ENCODE measurements at regions not wholly inside any gene's neighbourhood (a gene's known extent, or its start where the extent isn't known, plus 50 kb on each side); places are given as distances from the start of the nearest gene placed in this dataset.
"Not testable (repeated sequence)": the region's sequence is repeated elsewhere in the genome, so short reads cannot be mapped to it uniquely, and the experiment has no call there.

DNA sequence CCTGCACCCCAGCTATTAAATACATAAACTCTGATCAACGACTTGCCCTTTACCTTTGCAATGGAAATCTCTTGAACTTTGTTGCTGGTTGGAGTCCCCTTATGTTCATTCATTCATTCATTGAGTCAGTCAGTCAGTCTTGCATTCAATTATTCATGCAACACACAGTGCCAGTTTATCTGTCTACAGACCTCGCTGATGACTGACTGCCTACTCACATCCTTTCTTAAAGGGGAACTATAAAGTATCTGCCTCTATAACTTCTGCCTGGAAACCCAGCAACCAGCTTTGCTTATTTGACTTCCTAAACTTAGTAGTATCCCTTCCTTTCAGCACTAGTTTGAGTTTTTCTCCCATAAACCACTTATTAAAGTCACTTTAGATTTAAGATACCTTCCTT lies 620.8 kb upstream of the ADGRL3 start:
- no peak for DNase-seq

DNA sequence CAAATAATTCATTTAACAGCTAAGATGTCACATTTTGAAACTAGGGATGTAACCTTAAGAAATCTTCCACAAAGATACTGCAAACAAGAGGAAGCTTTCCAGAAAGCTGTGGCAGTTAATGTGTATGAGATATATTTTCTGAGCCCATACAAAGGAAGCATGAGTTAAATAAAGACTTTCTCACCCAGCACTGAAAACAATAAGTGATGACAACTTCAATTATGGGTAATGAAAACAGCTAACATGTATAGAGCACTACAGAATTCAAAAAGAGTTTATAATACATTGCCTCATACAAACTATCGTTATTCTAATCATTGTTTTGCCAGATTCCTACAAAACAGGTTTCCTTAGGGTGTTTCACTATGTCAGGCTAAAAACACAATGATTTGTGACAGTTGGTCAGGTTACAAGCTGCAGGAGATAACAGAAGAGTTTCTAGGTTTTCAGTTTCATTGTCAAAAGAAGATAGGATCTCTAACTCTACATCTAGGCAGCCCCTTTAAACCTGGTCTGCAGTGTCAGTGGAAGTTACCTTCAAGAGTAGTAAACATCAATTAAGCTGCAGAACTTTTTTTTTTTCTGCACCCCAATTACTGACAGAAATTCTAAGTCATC lies 618.1 kb upstream of the ADGRL3 start:
- no peak for DNase-seq

DNA sequence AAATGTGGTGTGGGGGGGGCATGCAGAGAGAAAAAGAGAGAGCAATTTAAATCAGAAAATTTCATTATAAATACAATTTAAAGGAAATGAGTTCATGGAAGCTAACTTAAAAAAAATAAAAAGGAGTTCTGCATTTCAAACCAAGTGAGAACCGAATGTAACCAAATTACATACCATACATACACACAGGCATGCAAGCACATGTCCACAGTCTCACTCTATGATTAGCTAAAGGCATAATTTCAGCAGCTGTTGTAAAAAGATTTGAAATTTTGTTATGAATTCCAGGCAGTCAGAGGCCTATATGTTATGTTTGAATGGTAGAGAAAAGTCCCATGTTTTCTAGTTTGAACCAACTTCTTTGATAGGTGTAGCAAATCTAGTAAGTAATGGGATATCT lies 611.6 kb upstream of the ADGRL3 start:
- no peak for DNase-seq

DNA sequence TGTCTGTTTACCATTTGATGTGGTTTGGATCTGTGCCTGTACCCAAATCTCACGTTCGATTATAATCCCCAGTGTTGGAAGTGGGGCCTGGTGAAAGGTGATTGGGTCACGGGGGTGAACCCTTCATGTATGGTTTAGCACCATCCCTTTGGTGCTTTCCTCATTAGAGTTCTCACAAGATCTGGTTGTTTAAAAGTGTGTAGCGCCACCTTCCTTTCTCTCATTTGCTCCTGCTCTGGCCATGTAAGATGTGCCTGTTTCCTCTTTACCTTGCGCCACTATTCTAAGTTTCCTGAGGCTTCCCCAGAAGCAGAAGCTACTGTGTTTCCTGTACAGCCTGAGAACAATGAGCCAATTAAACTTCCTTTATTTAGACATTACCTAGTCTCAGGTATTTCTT lies 610.7 kb upstream of the ADGRL3 start:
- no peak for DNase-seq

DNA sequence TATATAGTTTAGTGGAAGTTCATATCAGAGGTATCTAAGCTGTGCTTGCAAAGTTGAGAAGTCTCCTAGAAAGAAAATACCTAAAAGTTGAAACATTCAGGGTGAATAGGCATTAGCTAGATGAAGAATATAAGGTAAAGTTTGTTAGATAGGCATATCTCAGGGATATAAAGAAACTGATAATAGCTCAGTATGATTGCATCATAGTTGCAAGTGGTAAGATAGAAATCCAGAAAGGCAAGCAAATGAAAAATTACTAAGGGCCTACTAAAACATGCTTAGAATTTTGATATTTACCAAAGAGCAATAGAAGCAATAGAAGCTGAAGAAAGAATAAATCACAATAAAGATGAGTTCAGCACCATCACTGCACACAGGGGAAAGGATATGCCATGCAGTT lies 610.0 kb upstream of the ADGRL3 start:
- DNase-seq: no peak

DNA sequence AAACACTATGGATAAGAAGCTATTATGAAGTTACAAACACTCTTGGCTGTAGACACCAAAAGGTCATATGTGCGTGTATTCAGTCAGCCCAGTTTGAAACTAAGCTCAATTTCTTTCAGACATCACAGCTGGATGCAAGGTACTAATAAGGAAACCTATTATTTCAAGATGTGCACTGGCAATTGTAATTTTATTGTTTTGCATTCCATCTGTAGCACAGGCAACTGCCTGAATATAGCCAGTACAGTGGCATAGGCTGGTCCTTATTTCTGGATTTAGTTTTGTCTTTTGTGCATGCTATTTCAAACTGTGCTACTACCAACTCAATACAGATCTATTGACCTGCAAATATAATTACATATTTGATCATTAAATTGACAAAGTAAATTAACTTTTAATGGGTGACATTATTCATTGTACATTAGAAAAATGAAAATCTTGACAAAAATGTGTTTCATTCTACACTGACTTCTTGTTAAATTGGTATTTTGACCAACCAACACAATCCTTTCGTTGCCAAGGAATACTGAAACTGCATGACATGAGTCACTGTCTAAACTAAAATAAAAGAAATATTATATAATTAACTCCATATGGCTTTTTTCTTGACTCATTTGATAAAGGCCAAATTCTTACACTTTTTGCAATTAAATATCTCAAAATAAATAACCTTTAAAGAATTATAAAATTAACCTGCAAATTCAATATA lies 594.3 kb upstream of the ADGRL3 start:
- no peak for DNase-seq

DNA sequence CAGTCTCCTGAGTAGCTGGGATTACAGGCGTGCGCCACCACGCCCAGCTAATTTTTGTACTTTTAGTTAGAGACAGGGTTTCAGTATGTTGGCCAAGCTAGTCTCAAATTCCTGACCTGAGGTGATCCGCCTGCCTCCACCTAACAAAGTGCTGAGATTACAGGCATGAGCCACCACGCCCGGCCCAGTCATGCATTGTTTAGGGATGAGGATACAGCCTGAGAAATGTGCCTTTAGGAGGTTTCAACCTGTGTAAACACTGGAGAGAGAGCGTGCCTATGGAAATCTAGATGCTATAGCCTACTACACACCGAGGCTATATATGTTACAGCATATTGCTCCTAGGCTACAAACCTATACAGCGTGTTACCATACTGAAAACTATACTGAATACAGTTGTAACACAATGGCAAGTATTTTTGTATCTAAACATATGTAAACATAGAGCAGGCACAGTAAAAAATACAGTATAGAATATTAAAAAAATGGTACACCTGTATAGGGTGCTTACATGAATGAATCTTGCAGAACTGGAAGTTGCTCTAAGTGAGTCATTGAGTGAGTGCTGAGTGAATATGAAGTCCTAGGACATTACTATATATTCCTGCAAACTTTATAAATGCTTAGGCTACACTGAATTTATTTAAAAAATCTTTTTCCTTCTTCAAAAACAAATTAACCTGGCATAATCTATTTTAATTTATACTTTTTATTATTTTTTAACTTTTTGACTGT lies 588.2 kb upstream of the ADGRL3 start:
- DNase-seq: no peak

DNA sequence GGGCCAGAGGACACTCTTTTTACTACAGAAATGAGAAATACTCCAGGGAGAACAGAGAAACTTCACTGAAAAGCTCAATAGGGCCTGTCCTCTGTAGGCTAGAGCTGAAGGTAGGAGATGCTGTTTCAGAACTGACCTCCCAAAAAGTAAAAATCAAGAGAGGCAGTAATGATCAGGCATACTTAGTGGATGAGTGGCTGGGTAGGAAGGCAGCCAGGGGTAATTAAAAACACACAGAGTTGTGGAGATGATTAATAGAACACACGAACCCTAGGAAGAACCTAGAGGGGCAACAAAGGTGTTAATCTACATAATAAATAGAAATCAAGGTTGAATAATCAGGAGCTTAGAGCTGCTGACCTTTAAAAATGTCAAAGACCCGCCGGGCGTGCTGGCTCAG lies 582.4 kb upstream of the ADGRL3 start:
- no peak for DNase-seq

DNA sequence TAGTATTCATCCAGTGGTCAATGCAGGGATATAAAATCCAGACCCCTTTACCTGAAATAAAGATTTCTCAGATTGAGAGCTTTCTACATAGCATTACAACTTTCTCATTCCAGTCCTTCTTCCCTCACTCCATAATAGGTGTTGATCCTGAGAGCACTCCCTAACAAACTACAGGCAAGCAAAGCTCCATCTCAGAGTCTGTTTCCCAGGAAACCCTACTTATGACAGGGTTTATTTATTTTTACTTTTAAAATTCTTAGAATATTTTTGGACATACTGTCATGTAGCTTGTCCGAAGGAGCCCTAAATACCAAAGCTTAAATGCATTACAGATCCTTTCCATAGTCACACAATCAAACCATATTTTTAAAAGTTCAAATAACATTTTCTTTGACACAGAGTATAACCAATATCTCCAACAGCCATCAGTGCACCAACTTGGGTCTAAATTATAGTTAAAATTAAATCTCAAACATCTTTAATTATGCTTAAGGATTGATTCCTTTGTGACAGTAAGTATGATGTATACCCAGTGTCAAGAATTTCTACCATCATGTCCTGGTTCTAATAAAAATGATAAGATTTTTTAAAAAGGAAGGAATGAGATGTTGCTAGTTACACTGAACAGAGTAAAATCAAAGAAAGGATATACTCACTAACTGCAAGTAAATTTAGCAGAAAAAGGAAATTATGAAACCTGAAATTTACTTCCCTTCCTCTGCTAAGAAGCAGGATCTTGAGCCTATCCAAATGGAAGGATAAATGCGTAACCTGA lies 580.4 kb upstream of the ADGRL3 start:
- no peak for DNase-seq

DNA sequence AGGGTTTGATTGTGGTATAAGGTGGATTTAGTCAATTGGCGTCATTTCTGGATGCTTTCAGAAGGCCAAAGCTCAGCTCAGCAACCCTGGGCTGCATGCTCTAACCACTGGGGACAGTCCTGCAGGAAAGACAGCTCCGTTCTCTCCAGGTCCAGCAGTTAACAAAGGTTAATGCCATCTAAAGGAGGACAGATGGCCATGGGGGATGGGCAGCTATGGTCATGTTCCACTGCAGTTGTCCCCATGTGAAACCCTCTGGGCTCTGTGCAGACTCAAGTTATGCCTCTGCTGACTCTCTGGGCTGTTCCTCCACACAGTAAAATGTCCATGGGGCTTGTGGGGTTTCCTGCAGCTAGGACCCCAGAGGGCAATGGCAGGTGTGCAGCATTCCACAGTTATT lies 562.1 kb upstream of the ADGRL3 start:
- no peak for DNase-seq

DNA sequence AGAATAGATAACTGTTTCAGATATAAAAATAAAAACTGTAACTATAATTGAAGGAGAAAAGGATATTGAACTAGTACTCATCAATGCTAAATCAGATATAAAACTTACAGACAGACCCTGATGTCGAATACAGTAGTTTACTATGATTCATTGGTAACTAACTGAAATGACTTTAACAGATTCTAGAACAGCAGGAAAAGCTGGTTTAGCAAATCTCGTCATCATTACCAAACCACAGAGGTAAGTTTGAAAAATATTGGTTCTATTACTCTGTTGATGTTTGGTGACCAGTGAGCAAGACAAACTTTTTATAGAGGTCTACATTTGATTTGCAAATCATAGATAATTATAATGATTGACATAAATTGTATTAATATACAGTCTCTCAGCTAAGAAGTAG lies 551.4 kb upstream of the ADGRL3 start:
- DNase-seq: no peak

DNA sequence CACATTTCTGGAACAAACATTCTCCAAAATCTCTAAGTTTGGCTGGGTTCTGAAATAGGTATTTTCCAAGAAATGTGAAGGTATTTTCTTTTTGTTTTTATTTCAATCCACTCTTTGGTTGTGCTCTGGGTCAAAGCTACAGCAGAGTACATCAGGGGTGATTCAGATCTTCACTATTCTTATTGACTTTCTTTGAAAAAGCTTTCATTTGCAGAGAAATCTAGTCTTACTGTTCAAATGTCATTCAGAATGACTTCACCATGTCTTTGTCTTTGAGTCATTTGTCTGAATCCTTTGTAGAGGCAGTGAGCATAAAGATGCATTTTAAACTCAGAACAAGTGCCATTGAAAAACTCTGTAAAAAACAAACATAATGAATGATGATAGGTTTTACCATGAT lies 547.2 kb upstream of the ADGRL3 start:
- no peak for DNase-seq

DNA sequence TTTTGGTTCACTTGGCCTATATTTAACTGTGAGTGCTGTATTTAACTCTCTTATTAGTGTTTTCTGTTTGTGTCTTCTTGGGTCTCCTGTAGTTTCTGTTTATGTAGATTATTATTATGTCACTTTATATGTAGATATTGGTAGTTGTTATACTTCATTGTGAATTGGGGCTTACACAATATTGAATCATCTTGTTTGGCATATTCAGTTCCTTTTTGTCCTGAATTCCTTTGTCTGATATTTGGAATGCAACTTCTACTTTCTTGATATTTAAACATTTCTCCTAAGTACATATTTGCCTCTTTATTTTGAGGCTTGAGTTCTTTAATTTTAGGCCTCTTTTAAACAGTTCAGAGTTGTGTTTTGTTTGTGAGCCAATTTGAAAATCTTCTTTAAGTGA lies 544.8 kb upstream of the ADGRL3 start:
- DNase-seq: no peak

DNA sequence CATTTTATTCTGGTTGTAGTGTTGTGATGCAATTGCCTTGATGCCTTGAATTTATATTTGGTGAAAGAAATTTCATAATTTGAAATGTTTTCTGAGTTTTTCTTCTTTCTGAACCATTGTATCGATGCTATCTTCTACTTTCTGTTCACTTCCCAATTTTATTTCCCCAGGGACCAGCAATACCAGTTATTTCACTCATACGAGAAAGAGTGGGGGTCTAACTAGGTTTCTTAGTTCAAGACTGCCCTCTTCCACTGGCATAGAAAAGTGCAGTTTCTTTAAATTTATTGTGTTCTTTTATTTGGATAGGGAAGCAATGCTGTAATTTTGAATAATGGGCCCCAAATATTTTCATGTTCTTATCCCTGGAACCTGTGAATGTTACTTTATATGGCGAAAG lies 544.0 kb upstream of the ADGRL3 start:
- DNase-seq: no peak

DNA sequence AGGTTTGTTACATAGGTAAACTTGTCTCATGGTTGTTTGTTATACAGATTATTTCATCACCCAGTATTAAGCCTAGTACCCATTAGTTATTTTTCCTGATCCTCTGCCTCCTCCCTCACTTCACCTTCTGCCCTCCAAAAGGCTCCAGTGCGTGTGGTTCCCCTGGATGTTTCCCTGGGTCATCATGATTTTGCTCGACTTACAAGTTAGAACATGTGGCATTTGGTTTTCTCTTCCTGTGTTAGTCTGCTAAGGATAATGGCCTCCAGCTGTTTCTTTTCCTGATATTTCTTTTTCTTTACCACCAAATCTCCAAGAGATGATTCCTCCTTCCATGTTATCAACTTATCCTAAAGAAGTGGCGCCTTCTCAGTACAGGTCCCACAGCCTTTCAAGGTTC lies 543.1 kb upstream of the ADGRL3 start:
- no peak for DNase-seq

DNA sequence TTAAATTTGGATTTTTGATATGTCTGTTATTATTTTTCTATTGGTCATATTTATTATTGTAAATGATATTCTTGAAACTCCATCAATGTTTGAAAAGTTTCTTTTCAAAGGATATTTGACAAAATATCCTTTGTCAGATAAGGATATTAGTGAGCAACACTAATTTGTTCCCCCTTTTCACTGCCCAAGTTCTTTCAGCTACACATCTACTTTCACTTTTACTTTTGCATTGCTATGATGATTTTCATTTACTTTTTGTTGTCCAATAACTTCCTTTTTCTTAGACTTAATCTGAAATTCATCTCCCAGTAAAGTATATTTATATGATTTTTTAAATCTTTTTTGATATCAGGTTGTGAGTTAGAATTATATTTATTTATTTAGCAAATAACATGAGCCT lies 542.3 kb upstream of the ADGRL3 start:
- DNase-seq: no peak

DNA sequence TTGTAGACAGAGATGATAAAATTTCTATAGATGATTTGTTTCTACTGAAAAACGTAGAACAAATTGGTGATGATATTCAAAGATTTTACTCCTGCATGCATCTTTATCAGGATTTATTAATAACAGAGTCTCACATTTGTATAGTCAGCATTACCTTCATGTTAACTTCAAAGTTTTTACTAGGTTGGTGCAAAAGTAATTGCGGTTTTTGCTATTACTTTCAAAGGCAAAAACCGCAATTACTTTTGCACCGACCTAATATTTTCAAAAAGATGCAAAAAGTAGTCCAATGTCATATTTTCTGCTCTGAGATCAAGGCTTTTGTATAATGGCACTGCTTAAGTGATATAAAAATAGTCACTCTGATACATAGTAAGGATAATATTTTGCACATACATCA lies 536.4 kb upstream of the ADGRL3 start:
- DNase-seq: no peak

DNA sequence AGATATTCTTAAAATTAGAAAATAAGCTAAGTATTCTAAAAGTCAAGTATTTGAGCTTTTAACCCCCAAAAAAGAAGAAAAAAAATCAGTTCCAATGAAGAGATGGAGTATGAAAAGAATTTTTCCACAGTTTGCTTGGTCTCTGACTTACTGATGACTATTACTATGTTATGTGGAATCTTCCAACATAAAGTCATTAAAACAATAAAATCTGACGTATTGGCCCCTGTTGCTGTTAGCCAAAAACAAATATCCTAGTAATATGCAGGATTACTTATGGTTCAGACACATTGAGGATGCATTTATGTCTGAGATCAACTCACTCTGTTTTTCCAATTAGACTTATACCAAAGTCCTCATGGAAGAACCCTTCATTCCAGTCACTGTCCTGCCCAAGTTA lies 517.2 kb upstream of the ADGRL3 start:
- DNase-seq: no peak

DNA sequence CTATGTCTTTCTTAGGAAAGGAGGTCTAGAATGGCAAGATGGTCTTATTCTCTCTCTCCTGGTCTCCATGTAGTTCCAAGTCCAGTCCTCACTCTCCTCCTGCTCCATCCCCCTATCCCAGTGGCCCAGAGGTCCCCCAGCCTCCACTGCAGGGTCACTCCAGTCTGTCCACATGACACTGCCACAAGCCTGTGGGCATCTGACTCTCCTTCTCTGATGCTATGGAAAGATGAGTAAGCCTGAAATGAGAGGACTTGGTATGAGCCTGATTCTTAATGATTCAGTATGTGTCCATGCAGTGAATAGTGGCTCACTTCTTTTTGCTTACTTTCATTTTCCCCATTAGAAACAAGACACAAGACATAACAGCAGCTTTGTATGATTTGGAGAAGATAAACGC lies 516.8 kb upstream of the ADGRL3 start:
- no peak for DNase-seq

DNA sequence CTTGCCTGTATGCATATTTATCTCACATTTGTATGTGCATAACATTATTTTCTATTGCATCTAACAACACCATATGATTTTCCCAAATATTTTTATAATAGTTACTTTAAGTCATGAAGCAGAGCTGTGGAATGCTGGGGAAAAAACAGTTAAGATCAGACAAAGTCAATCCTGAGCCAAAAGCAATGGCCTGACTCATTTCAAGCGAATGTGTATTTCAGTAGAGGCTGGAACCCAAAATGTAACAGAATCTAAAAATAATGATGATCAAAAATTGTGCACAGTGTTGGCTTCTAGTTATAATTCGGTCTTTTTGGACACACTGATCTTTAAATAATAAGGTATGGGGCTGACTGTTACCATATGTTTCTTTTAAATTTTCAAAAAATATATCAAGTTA lies 516.2 kb upstream of the ADGRL3 start:
- no peak for DNase-seq

DNA sequence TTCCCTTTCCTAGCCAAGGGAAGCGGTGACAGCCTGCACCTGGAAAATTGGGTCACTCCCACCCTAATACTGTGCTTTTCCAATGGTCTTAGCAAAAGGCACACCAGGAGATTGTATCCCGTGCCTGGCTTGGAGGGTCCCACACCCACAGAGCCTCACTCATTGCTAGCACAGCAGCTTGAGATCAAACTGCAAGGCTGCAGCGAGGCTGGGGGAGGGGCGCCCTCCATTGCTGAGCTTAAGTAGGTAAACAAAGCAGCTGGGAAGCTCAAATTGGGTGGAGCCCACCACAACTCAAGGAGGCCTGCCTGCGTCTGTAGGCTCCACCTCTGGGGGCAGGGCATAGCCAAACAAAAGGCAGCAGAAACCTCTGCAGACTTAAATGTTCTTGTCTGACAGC lies 504.1 kb upstream of the ADGRL3 start:
- not testable (repeated sequence) for DNase-seq

DNA sequence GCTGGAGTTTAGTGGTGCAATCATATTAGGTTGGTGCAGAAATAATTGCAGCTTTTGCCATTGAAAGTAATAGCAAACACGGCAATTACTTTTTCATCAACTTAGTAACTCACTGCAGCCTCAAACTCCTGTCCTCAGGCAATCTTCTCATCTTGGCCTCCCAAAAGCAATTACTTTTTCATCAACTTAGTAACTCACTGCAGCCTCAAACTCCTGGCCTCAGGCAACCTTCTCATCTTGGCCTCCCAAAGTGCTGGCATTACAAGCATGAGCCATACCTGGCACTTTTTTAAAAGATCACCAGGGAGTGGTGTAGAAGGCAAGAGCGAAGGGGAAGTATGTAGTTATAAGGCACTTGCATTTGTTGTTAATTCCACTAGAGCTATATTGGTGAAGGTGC lies 491.1 kb upstream of the ADGRL3 start:
- no peak for DNase-seq

DNA sequence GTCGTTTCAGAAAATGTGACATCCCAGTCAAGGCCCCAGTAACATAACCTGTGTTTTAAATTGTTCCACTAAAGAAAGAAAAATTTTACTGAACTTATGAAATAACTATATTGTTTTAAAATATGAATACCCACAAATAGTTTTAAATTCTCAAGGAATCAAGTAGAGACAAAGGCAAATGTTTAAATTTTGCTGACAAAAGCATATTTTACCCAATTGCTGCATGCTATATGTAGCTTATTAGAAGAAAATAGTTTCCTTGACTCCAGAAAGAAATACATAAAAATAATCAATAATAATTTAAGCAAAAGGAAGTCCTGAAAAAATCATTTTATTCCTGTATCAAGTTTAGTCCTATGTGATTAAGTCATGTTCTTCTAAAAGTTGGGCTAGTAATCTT lies 481.3 kb upstream of the ADGRL3 start:
- DNase-seq: no peak

DNA sequence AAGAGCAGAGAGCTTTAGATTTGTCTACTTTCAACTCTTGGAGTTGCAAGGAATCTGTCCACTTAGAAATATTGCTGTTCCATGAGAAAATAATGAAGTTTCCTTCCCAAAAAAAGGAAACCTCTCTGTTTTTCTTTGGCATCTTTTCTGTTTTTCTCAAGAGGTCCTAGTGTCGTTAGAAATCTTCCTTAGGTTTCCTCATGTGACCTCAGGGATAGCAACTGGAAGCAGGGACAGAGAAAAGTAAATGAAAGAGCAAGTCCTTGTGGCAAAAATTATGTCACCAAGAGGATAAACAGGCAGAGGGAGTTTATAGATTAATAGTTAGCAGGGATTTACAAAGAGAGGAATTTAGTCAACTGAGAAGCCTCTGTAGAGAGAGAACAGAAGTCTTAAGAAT lies 478.4 kb upstream of the ADGRL3 start:
- DNase-seq: no peak
